IMR-90 (cell line): ENCODE measurements at regions not wholly inside any gene's neighbourhood (a gene's known extent, or its start where the extent isn't known, plus 50 kb on each side); places are given as distances from the start of the nearest gene placed in this dataset.

Experiments used
- ATAC-seq: fragments of 200-7000 bp; cut with Tn5 transposase; 2 replicates; pipeline ENCODE4 v1.9.1; 2020; ENCODE audit warnings: low read depth, mild to moderate bottlenecking, moderate library complexity
- BruUV-seq: library from RNA; stranded (reverse); fragments of 400-500 nt; replicated peaks from 2 replicates; lab custom pipeline; 2021; lab: Mats Ljungman, UMichigan
- CTCF ChIA-PET: fragments of 300-600 bp; formaldehyde crosslinking; extraction: SDS; loops from one replicate; lab custom pipeline; 2021; ENCODE audit warnings: antibody characterized with exemption; lab: Yijun Ruan, JAX
- POLR2A ChIA-PET: fragments of 300-600 bp; sonication (Branson Sonifier 250); formaldehyde crosslinking; loops from one replicate; lab custom pipeline; 2022; ENCODE audit warnings: antibody characterized with exemption; ENCODE audit not compliant: unreplicated experiment; lab: Charles Lee
- DNase-seq: peaks from one replicate; pipeline ENCODE4 v3.0.0; 2013
- H2AFZ ChIP-seq: replicated peaks from 2 replicates; pipeline ENCODE3; 2013; ENCODE audit warnings: low read length, mild to moderate bottlenecking; ENCODE audit not compliant: poor library complexity
- H2AK5ac ChIP-seq: 2 replicates; pipeline ENCODE4 v1.6.1; 2013; ENCODE audit warnings: low read depth, low read length, inconsistent platforms
- H2AK9ac ChIP-seq: replicated peaks from 2 replicates; pipeline ENCODE3; 2013; ENCODE audit warnings: mild to moderate bottlenecking, low read depth, low read length, moderate library complexity; ENCODE audit not compliant: poor library complexity
- H2BK120ac ChIP-seq: 2 replicates; pipeline ENCODE4 v1.6.1; 2013; ENCODE audit warnings: low read depth, low read length, inconsistent platforms
- H2BK15ac ChIP-seq: 3 replicates; pipeline ENCODE4 v1.6.1; 2013; ENCODE audit warnings: low read depth, low read length, inconsistent platforms
- H2BK20ac ChIP-seq: 2 replicates; pipeline ENCODE4 v1.6.1; 2013; ENCODE audit warnings: low read depth, mild to moderate bottlenecking, inconsistent platforms, low read length, moderate library complexity
- H2BK5ac ChIP-seq: 2 replicates; pipeline ENCODE4 v1.6.1; 2013; ENCODE audit warnings: mild to moderate bottlenecking, low read depth, low read length, inconsistent platforms; ENCODE audit not compliant: poor library complexity, severe bottlenecking
- H3K14ac ChIP-seq: replicated peaks from 2 replicates; pipeline ENCODE4 v1.6.1; 2013; ENCODE audit warnings: low read depth, low read length, inconsistent platforms
- H3K18ac ChIP-seq: 2 replicates; pipeline ENCODE4 v1.6.1; 2013; ENCODE audit warnings: low read depth, low read length, control low read depth
- H3K23ac ChIP-seq: 2 replicates; pipeline ENCODE4 v1.6.1; 2013; ENCODE audit warnings: low read depth, low read length, inconsistent platforms
- H3K27ac ChIP-seq: 2 replicates; pipeline ENCODE4 v1.5.1; 2013; ENCODE audit warnings: mild to moderate bottlenecking, control low read depth, low read length; ENCODE audit not compliant: insufficient read depth
- H3K27me3 ChIP-seq: 2 replicates; pipeline ENCODE4 v1.6.1; 2013; ENCODE audit warnings: low read length; ENCODE audit not compliant: control insufficient read depth, insufficient read depth
- H3K36me3 ChIP-seq: 2 replicates; pipeline ENCODE4 v1.6.1; 2013; ENCODE audit warnings: low read length, mixed read lengths; ENCODE audit not compliant: control insufficient read depth, insufficient read depth
- H3K4ac ChIP-seq: 2 replicates; pipeline ENCODE4 v1.6.1; 2013; ENCODE audit warnings: low read depth, low read length, inconsistent platforms
- H3K4me1 ChIP-seq: 2 replicates; pipeline ENCODE4 v1.6.1; 2013; ENCODE audit warnings: low read length, mixed read lengths; ENCODE audit not compliant: control insufficient read depth, insufficient read depth
- H3K4me2 ChIP-seq: 2 replicates; pipeline ENCODE4 v1.6.1; 2013; ENCODE audit warnings: low read depth, mild to moderate bottlenecking, control low read depth, low read length, moderate library complexity
- H3K4me3 ChIP-seq: 2 replicates; pipeline ENCODE4 v1.5.1; 2013; ENCODE audit warnings: low read depth, mild to moderate bottlenecking, control low read depth, low read length, moderate library complexity; ENCODE audit not compliant: insufficient read depth
- H3K56ac ChIP-seq: 2 replicates; pipeline ENCODE4 v1.6.1; 2013; ENCODE audit warnings: low read length, inconsistent platforms; ENCODE audit not compliant: insufficient read depth; ENCODE audit errors: extremely low read depth
- H3K79me1 ChIP-seq, 2 experiments: 2 replicates each; pipeline ENCODE4 v1.6.1; 2013; ENCODE audit warnings: low read length in 2 of 2, inconsistent platforms in 1 of 2, low read depth in 1 of 2
- H3K9ac ChIP-seq: 2 replicates; pipeline ENCODE4 v1.6.1; 2013; ENCODE audit warnings: low read depth, low read length, control low read depth
- H3K9me1 ChIP-seq: 2 replicates; pipeline ENCODE4 v1.6.1; 2013; ENCODE audit warnings: low read length, inconsistent platforms; ENCODE audit not compliant: insufficient read depth
- H3K9me3 ChIP-seq: 2 replicates; pipeline ENCODE4 v1.6.1; 2013; ENCODE audit warnings: low read length; ENCODE audit not compliant: control insufficient read depth, insufficient read depth
- H4K20me1 ChIP-seq: 2 replicates; pipeline ENCODE4 v1.6.1; 2013; ENCODE audit warnings: low read length, inconsistent platforms; ENCODE audit not compliant: insufficient read depth
- H4K5ac ChIP-seq: 2 replicates; pipeline ENCODE4 v1.6.1; 2013; ENCODE audit warnings: mild to moderate bottlenecking, low read depth, low read length, control low read depth
- H4K8ac ChIP-seq, 2 experiments: 2 replicates each; pipeline ENCODE4 v1.6.1; 2013; ENCODE audit warnings: low read depth in 2 of 2, low read length in 2 of 2, control low read depth in 1 of 2, inconsistent platforms in 1 of 2
- H4K91ac ChIP-seq: 2 replicates; pipeline ENCODE4 v1.6.1; 2013; ENCODE audit warnings: low read depth, low read length, inconsistent platforms; ENCODE audit not compliant: insufficient read depth
- BHLHE40 ChIP-seq: fragments of 150-350 bp; IDR thresholded peaks from 2 replicates; pipeline ENCODE4 v1.6.1; 2016; ENCODE audit warnings: mild to moderate bottlenecking, low read depth, low read length
- CEBPB ChIP-seq: IDR thresholded peaks from 2 replicates; pipeline ENCODE4 v1.6.1; 2012; ENCODE audit warnings: low read depth, low read length, improper control_type of control experiment
- CHD1 ChIP-seq: IDR thresholded peaks from 2 replicates; pipeline ENCODE4 v1.6.1; 2012; ENCODE audit warnings: low read depth, low read length, improper control_type of control experiment
- CTCF ChIP-seq: conservative IDR thresholded peaks from 2 replicates; pipeline ENCODE4 v1.5.1; 2012; ENCODE audit warnings: mild to moderate bottlenecking, low read depth, low read length, improper control_type of control experiment
- ELK1 ChIP-seq: fragments of 150-350 bp; IDR thresholded peaks from 2 replicates; pipeline ENCODE4 v1.6.1; 2016; ENCODE audit warnings: low read depth, mild to moderate bottlenecking, low read length, moderate library complexity, borderline replicate concordance
- FOS ChIP-seq: fragments of 150-350 bp; IDR thresholded peaks from 2 replicates; pipeline ENCODE4 v1.6.1; 2016; ENCODE audit warnings: low read depth, low read length
- MAFK ChIP-seq: IDR thresholded peaks from 2 replicates; pipeline ENCODE4 v1.6.1; 2012; ENCODE audit warnings: low read depth, low read length, improper control_type of control experiment
- MAZ ChIP-seq: IDR thresholded peaks from 2 replicates; pipeline ENCODE4 v1.6.1; 2012; ENCODE audit warnings: low read depth, mild to moderate bottlenecking, low read length, improper control_type of control experiment, moderate library complexity, borderline replicate concordance
- MXI1 ChIP-seq: IDR thresholded peaks from 2 replicates; pipeline ENCODE4 v1.6.1; 2012; ENCODE audit warnings: low read depth, mild to moderate bottlenecking, low read length, moderate library complexity, borderline replicate concordance
- NFE2L2 ChIP-seq: fragments of 150-350 bp; IDR thresholded peaks from 2 replicates; pipeline ENCODE4 v1.6.1; 2016; ENCODE audit warnings: low read depth, mild to moderate bottlenecking, low read length
- POLR2A ChIP-seq: IDR thresholded peaks from 2 replicates; pipeline ENCODE4 v1.6.1; 2012; ENCODE audit warnings: mild to moderate bottlenecking, low read depth, low read length
- RAD21 ChIP-seq: IDR thresholded peaks from 2 replicates; pipeline ENCODE4 v1.6.1; 2012; ENCODE audit warnings: low read length, improper control_type of control experiment
- WGBS, 2 experiments: methylation state at CpG; one replicate each; pipeline versions ENCODE4 v1.1.5 to v1.1.7; 2013; ENCODE audit warnings: missing lambda C conversion rate in 2 of 2; ENCODE audit not compliant: insufficient read length in 1 of 2; ENCODE audit errors: extremely low coverage in 2 of 2; 5-methylcytosine and 5-hydroxymethylcytosine counted together
- dilution Hi-C: fragments of 300-500 bp; cut with HindIII; formaldehyde crosslinking; loops from one replicate; pipeline ENCODE4 v1.14.3; 2018; ENCODE audit warnings: low sequenced_read_pairs; ENCODE audit not compliant: unreplicated experiment
- in situ Hi-C: fragments of 300-500 bp; cut with MboI; formaldehyde crosslinking; loops from 3 replicates; pipeline ENCODE4 v1.14.3; 2019; ENCODE audit warnings: low sequenced_read_pairs, inconsistent platforms, mixed read lengths
- intact Hi-C: fragments of 100-400 bp; cut with micrococcal nuclease; formaldehyde crosslinking; loops from 2 replicates; pipeline ENCODE4 v1.10.0; 2022
- TF ChIP-seq, protein P1 (sequence below): fragments of 150-350 bp; IDR thresholded peaks from 2 replicates; pipeline ENCODE4 v1.6.1; 2017; ENCODE audit warnings: mild to moderate bottlenecking, antibody characterized with exemption, low read length, low read depth

GRCh38 chr13:54373211-54373610, 1344.6 kb downstream of the OLFM4 start:
- H3K9me3 ChIP-seq = peaks cover 3% of the 10 kb centered on the region; the same call in 1 of the 2 replicates
- dilution Hi-C loops = no loop called here
- H3K14ac ChIP-seq = no peak overlapping the region
- H4K8ac ChIP-seq = no peak overlapping the region
- CTCF ChIA-PET = no interaction called here
- H4K91ac ChIP-seq = no peak overlapping the region
- no peak overlapping the region for H2BK120ac ChIP-seq
- H3K36me3 ChIP-seq = no peaks in the 10 kb centered on the region
- H3K79me1 ChIP-seq = no peaks in the 10 kb centered on the region
- in situ Hi-C loops = no loop called here
- H3K4me2 ChIP-seq = no peak overlapping the region
- H3K23ac ChIP-seq = no peak overlapping the region
- H3K9me1 ChIP-seq = no peaks in the 10 kb centered on the region
- H3K4ac ChIP-seq = no peak overlapping the region
- no peak overlapping the region for H2BK15ac ChIP-seq
- no CpG with 5 or more reads among the region's 1 CpG for WGBS, 2 experiments
- H3K27me3 ChIP-seq = no peaks in the 10 kb centered on the region
- H2AFZ ChIP-seq = no peak overlapping the region
- H3K56ac ChIP-seq = no peak overlapping the region
- no peak overlapping the region for H2BK5ac ChIP-seq
- no peak overlapping the region for H3K9ac ChIP-seq
- no peak for DNase-seq
- POLR2A ChIA-PET = no interaction called here
- H3K27ac ChIP-seq = no peak overlapping the region
- no TSS peak for BruUV-seq
- no peak overlapping the region for H2AK5ac ChIP-seq
- TF ChIP-seq BHLHE40 (no peak), NFE2L2 (no peak), FOS (no peak), MAFK (no peak), CTCF (no peak), ELK1 (no peak), MXI1 (no peak), MAZ (no peak), RAD21 (no peak), CHD1 (no peak), POLR2A (no peak), CEBPB (no peak)
- TF ChIP-seq, protein P1, sequence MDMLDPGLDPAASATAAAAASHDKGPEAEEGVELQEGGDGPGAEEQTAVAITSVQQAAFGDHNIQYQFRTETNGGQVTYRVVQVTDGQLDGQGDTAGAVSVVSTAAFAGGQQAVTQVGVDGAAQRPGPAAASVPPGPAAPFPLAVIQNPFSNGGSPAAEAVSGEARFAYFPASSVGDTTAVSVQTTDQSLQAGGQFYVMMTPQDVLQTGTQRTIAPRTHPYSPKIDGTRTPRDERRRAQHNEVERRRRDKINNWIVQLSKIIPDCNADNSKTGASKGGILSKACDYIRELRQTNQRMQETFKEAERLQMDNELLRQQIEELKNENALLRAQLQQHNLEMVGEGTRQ = no peak
- no peak overlapping the region for H2BK20ac ChIP-seq
- H3K4me1 ChIP-seq = no peaks in the 10 kb centered on the region
- no peak overlapping the region for H3K4me3 ChIP-seq
- intact Hi-C loops = no loop called here
- H3K18ac ChIP-seq = no peak overlapping the region
- no peak for ATAC-seq
- H4K5ac ChIP-seq = no peak overlapping the region
- no peak overlapping the region for H2AK9ac ChIP-seq
- no peaks in the 10 kb centered on the region for H4K20me1 ChIP-seq
